Right lobe of liver (tissue), 4 donors: ENCODE measurements at regions not wholly inside any gene's neighbourhood (a gene's known extent, or its start where the extent isn't known, plus 50 kb on each side); places are given as distances from the start of the nearest gene placed in this dataset.

ENCODE experiments used
- POLR2A ChIP-seq: fragments of 450-650 bp; IDR thresholded peaks from one replicate; pipeline ENCODE4 v1.6.1; 2017; ENCODE audit warnings: antibody characterized with exemption, mild to moderate bottlenecking
- TF ChIP-seq, protein P1 (sequence below), 4 donors: fragments of 200-600 bp in 3 of 4; fragments of 450-650 bp in 1 of 4; IDR thresholded peaks; one replicate each; pipeline versions ENCODE4 v1.5.1 to v1.8.0; 2016 to 2022; ENCODE audit warnings: antibody characterized with exemption in 4 of 4, mild to moderate bottlenecking in 2 of 4
- donor health status: DM: no; HTN: no; CAD: no.
- donor health status: DM: no; HTN: no; CAD: no.
- donor health status: DM: no; HTN: yes; CAD: no.

DNA sequence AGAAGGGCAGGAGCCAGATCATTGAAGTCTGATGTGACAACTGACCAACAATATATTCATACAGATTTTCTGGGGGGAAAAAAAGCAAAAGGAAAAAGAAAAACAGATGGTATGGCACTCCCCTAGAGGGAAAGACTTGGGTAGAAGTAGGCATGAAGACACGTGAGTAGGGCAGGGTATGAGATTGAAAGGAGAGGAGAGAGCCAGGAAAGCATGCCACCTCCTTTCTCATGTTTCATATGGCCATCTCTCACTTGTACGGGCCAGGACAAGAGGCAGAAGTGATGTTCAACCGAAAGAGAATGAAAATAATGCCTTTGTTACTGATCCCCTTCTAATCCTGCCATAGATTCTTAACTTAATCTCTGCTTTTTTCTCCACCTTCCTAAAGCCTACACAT is 139.0 kb upstream of the ACTBL2 start:
- TF ChIP-seq, protein P1, sequence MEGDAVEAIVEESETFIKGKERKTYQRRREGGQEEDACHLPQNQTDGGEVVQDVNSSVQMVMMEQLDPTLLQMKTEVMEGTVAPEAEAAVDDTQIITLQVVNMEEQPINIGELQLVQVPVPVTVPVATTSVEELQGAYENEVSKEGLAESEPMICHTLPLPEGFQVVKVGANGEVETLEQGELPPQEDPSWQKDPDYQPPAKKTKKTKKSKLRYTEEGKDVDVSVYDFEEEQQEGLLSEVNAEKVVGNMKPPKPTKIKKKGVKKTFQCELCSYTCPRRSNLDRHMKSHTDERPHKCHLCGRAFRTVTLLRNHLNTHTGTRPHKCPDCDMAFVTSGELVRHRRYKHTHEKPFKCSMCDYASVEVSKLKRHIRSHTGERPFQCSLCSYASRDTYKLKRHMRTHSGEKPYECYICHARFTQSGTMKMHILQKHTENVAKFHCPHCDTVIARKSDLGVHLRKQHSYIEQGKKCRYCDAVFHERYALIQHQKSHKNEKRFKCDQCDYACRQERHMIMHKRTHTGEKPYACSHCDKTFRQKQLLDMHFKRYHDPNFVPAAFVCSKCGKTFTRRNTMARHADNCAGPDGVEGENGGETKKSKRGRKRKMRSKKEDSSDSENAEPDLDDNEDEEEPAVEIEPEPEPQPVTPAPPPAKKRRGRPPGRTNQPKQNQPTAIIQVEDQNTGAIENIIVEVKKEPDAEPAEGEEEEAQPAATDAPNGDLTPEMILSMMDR (IDR thresholded peaks at IDR 0.05) = no peak
- no peak for TF ChIP-seq POLR2A
